ENCODE measurements at regions not wholly inside any gene's neighbourhood (a gene's known extent, or its start where the extent isn't known, plus 50 kb on each side); places are given as distances from the start of the nearest gene placed in this dataset.

- ChIA-PET CTCF (interaction anchor here (0.7 to 1.6 kb wide), 2 partner anchors 21 to 702 kb away, joined by 3 to 5 read pairs; no protein-coding TSS in a partner anchor), POLR2A (no interaction called here)
- Histone ChIP-seq H3K9me2 (no peaks in the 10 kb centered on the region), H3K27me3 (ENCODE audit: insufficient read depth) (no peaks in the 10 kb centered on the region), H3K27ac (ENCODE audit: low read depth in 2 of 2, low read length in 1 of 2) (no peak overlapping the region), H3K79me2 (ENCODE audit: insufficient read depth) (no peaks in the 10 kb centered on the region), H3K4me3 (ENCODE audit: low read depth in 2 of 2, low read length in 1 of 2) (no peak overlapping the region), H2AFZ (ENCODE audit: low read depth) (no peak overlapping the region; the same call in 1 of the 2 replicates), H3K36me3 (replicated peaks in 1 of 2; ENCODE audit: control insufficient read depth in 1 of 2, insufficient read depth in 2 of 2, low read length in 1 of 2) (no peaks in the 10 kb centered on the region), H4K20me1 (ENCODE audit: insufficient read depth) (no peaks in the 10 kb centered on the region), H3K4me2 (no peak overlapping the region), H3K9ac (no peak overlapping the region), H3K9me3 (no peaks in the 10 kb centered on the region), H3F3A (replicated peaks; ENCODE audit: insufficient read depth) (no peaks in the 10 kb centered on the region), H3K4me1 (ENCODE audit: control insufficient read depth in 1 of 2, insufficient read depth in 2 of 2, low read depth in 1 of 2, low read length in 1 of 2) (peaks cover 0 to 2% of the 10 kb centered on the region in 2 experiments; a peak in 2 of 4 replicates)
- TF ChIP-seq IRF3 (IDR thresholded peaks at IDR 0.05; ENCODE audit: low read depth, low read length) (no peak), TCF12 (IDR thresholded peaks at IDR 0.05) (no peak), ELF1 (IDR thresholded peaks at IDR 0.05) (no peak), CTCF (IDR thresholded peaks at IDR 0.05) (no peak)
- 88% methylated on average over 3 of the region's 3 CpGs for WGBS (ENCODE audit: low lambda C conversion rate)
- DNase-seq: no peak
These were observed 442.5 kb downstream of the SEMA3D start for GRCh38 chr7:84744385-84744784.

- H3K79me2 ChIP-seq (ENCODE audit: insufficient read depth): no peaks in the 10 kb centered on the region
- POLR2A ChIA-PET: no interaction called here
- H3K9ac ChIP-seq: no peak overlapping the region
- no peaks in the 10 kb centered on the region for H3K9me2 ChIP-seq
- no peak overlapping the region for H3K4me2 ChIP-seq
- no peak for DNase-seq
- H3K9me3 ChIP-seq: no peaks in the 10 kb centered on the region
- CTCF ChIA-PET: no interaction called here
- no peaks in the 10 kb centered on the region for H3K27me3 ChIP-seq (ENCODE audit: insufficient read depth)
- H3K27ac ChIP-seq (ENCODE audit: low read depth in 2 of 2, low read length in 1 of 2): no peak overlapping the region
- H3K4me1 ChIP-seq (ENCODE audit: control insufficient read depth in 1 of 2, insufficient read depth in 2 of 2, low read depth in 1 of 2, low read length in 1 of 2): no peaks in the 10 kb centered on the region
- no peak overlapping the region for H2AFZ ChIP-seq (ENCODE audit: low read depth)
- no peaks in the 10 kb centered on the region for H4K20me1 ChIP-seq (ENCODE audit: insufficient read depth)
- TF ChIP-seq EZH2phosphoT487 (IDR thresholded peaks at IDR 0.05; ENCODE audit: borderline replicate concordance, low read depth) (no peak), ZBTB33 (IDR thresholded peaks at IDR 0.05; ENCODE audit: borderline replicate concordance, low read depth) (no peak), TCF12 (IDR thresholded peaks at IDR 0.05) (no peak), RAD21 (IDR thresholded peaks at IDR 0.05; ENCODE audit: low read length) (no peak), CTCF (IDR thresholded peaks at IDR 0.05) (no peak), FOSL2 (IDR thresholded peaks at IDR 0.05; ENCODE audit: borderline replicate concordance, low read depth) (no peak), TAF1 (IDR thresholded peaks at IDR 0.05; ENCODE audit: borderline replicate concordance, low read depth, low read length) (no peak), POLR2AphosphoS5 (IDR thresholded peaks at IDR 0.05; ENCODE audit: low read depth, low read length) (no peak), MEF2A (IDR thresholded peaks at IDR 0.05; ENCODE audit: borderline replicate concordance, low read depth) (no peak), RFX5 (IDR thresholded peaks at IDR 0.05; ENCODE audit: low read length) (no peak), SIN3A (IDR thresholded peaks at IDR 0.05; ENCODE audit: borderline replicate concordance, low read depth, low read length) (no peak), MAX (IDR thresholded peaks at IDR 0.05; ENCODE audit: low read depth) (no peak)
- no peaks in the 10 kb centered on the region for H3K36me3 ChIP-seq (replicated peaks in 1 of 2; ENCODE audit: control insufficient read depth in 1 of 2, insufficient read depth in 2 of 2, low read length in 1 of 2)
- no peak overlapping the region for H3K4me3 ChIP-seq (ENCODE audit: low read depth in 2 of 2, low read length in 1 of 2)
- no peaks in the 10 kb centered on the region for H3F3A ChIP-seq (replicated peaks; ENCODE audit: insufficient read depth)
- 93% methylated on average over 9 of the region's 9 CpGs for WGBS (ENCODE audit: low lambda C conversion rate)
These were observed 448.2 kb downstream of the SEMA3D start for GRCh38 chr7:84738583-84739150.
